ENCODE measurements at regions not wholly inside any gene's neighbourhood (a gene's known extent, or its start where the extent isn't known, plus 50 kb on each side); places are given as distances from the start of the nearest gene placed in this dataset.

GRCh38 chr3:124660599-124660998 is 69.7 kb upstream of the UMPS start:
- DNase-seq (ENCODE audit: low read depth, low spot score): no peak
- H3K27ac ChIP-seq: no peak overlapping the region

- DNase-seq (ENCODE audit: low read depth, low spot score): no peak
- no peak overlapping the region for H3K27ac ChIP-seq
Observed at GRCh38 chr3:124663690-124664089, 66.6 kb upstream of the UMPS start.

- H3K27ac ChIP-seq: no peak overlapping the region
- DNase-seq (ENCODE audit: low read depth, low spot score): no peak
Observed at GRCh38 chr3:124664804-124665203, 65.4 kb upstream of the UMPS start.

- no peak for DNase-seq (ENCODE audit: low read depth, low spot score)
- no peak overlapping the region for H3K27ac ChIP-seq
Observed at GRCh38 chr3:124666067-124666466, 64.2 kb upstream of the UMPS start.

GRCh38 chr3:124669470-124669869 is 60.8 kb upstream of the UMPS start:
- no peak for DNase-seq (ENCODE audit: low read depth, low spot score)
- no peak overlapping the region for H3K27ac ChIP-seq

GRCh38 chr3:124671106-124671505 is 59.1 kb upstream of the UMPS start:
- H3K27ac ChIP-seq: no peak overlapping the region
- no peak for DNase-seq (ENCODE audit: low read depth, low spot score)

GRCh38 chr3:124674336-124674735 is 55.9 kb upstream of the UMPS start:
- DNase-seq (ENCODE audit: low read depth, low spot score): no peak

GRCh38 chr3:124676236-124676635 is 54.0 kb upstream of the UMPS start:
- no peak overlapping the region for H3K27ac ChIP-seq
- DNase-seq (ENCODE audit: low read depth, low spot score): no peak

More at GRCh38 chr3:124674336-124674735, 55.9 kb upstream of the UMPS start:
- H3K27ac ChIP-seq: no peak overlapping the region

GRCh38 chr3:124679048-124679638 is 51.1 kb upstream of the UMPS start:
- no peak for DNase-seq (ENCODE audit: low read depth, low spot score)

More at GRCh38 chr3:124679048-124679638, 51.1 kb upstream of the UMPS start:
- H3K27ac ChIP-seq: no peak overlapping the region

Data from epithelial cell of prostate (primary cell).